ENCODE measurements at regions not wholly inside any gene's neighbourhood (a gene's known extent, or its start where the extent isn't known, plus 50 kb on each side); places are given as distances from the start of the nearest gene placed in this dataset.

GRCh38 chr15:91411586-91411985, 311.5 kb downstream of the SV2B start:
- Histone ChIP-seq H3K4me1 (ENCODE audit: control insufficient read depth, insufficient read depth, low read length) (peaks cover 5% of the 10 kb centered on the region), H3K9me3 (ENCODE audit: control insufficient read depth, low read length) (no peaks in the 10 kb centered on the region), H3K36me3 (ENCODE audit: control insufficient read depth, insufficient read depth, low read length) (no peaks in the 10 kb centered on the region), H3K9ac (ENCODE audit: extremely low read depth, low read length, poor library complexity, severe bottlenecking) (no peak overlapping the region), H3K27me3 (ENCODE audit: control insufficient read depth, insufficient read depth, low read length, poor library complexity, severe bottlenecking) (no peaks in the 10 kb centered on the region), H3K27ac (ENCODE audit: low read depth, low read length) (no peak overlapping the region), H3K4me3 (ENCODE audit: low read length) (no peak overlapping the region)
- Mint-ChIP-seq H3K4me3 (no peak overlapping the region), H3K27me3 (ENCODE audit: insufficient read depth) (no peaks in the 10 kb centered on the region), H3K4me1 (peaks cover 6% of the 10 kb centered on the region), H3K9me3 (no peaks in the 10 kb centered on the region), H3K27ac (no peak overlapping the region), H3K36me3 (ENCODE audit: low read depth) (no peaks in the 10 kb centered on the region)
- no peak for TF ChIP-seq CTCF (conservative IDR thresholded peaks at IDR 0.05)
- DNase-seq: no peak

GRCh38 chr15:91412138-91412928, 312.3 kb downstream of the SV2B start:
- no peaks in the 10 kb centered on the region for H3K36me3 Mint-ChIP-seq (ENCODE audit: low read depth)
- no peak overlapping the region for H3K27ac Mint-ChIP-seq
- no peaks in the 10 kb centered on the region for H3K36me3 ChIP-seq (ENCODE audit: control insufficient read depth, insufficient read depth, low read length)
- H3K4me1 Mint-ChIP-seq: peaks cover 3% of the 10 kb centered on the region
- no peak overlapping the region for H3K27ac ChIP-seq (ENCODE audit: low read depth, low read length)
- WGBS, 2 experiments (ENCODE audit: insufficient coverage in 1 of 2, insufficient read length in 1 of 2): 71 to 73% methylated on average over 5 of the region's 5 CpGs
- H3K9ac ChIP-seq (ENCODE audit: extremely low read depth, low read length, poor library complexity, severe bottlenecking): no peak overlapping the region
- H3K27me3 Mint-ChIP-seq (ENCODE audit: insufficient read depth): no peaks in the 10 kb centered on the region
- no peaks in the 10 kb centered on the region for H3K27me3 ChIP-seq (ENCODE audit: control insufficient read depth, insufficient read depth, low read length, poor library complexity, severe bottlenecking)
- DNase-seq: no peak
- H3K4me3 ChIP-seq (ENCODE audit: low read length): no peak overlapping the region
- no peaks in the 10 kb centered on the region for H3K9me3 Mint-ChIP-seq
- peaks cover 5% of the 10 kb centered on the region for H3K4me1 ChIP-seq (ENCODE audit: control insufficient read depth, insufficient read depth, low read length)
- H3K9me3 ChIP-seq (ENCODE audit: control insufficient read depth, low read length): no peaks in the 10 kb centered on the region
- no peak overlapping the region for H3K4me3 Mint-ChIP-seq
- TF ChIP-seq CTCF (conservative IDR thresholded peaks at IDR 0.05): no peak

- Mint-ChIP-seq H3K27me3 (ENCODE audit: insufficient read depth) (no peaks in the 10 kb centered on the region), H3K4me3 (no peak overlapping the region), H3K9me3 (no peaks in the 10 kb centered on the region), H3K4me1 (no peaks in the 10 kb centered on the region), H3K36me3 (ENCODE audit: low read depth) (no peaks in the 10 kb centered on the region), H3K27ac (no peak overlapping the region)
- Histone ChIP-seq H3K9ac (ENCODE audit: extremely low read depth, low read length, poor library complexity, severe bottlenecking) (no peak overlapping the region), H3K4me3 (ENCODE audit: low read length) (no peak overlapping the region), H3K27me3 (ENCODE audit: control insufficient read depth, insufficient read depth, low read length, poor library complexity, severe bottlenecking) (no peaks in the 10 kb centered on the region), H3K27ac (ENCODE audit: low read depth, low read length) (no peak overlapping the region), H3K36me3 (ENCODE audit: control insufficient read depth, insufficient read depth, low read length) (no peaks in the 10 kb centered on the region), H3K4me1 (ENCODE audit: control insufficient read depth, insufficient read depth, low read length) (peaks cover 5% of the 10 kb centered on the region), H3K9me3 (ENCODE audit: control insufficient read depth, low read length) (no peaks in the 10 kb centered on the region)
- WGBS, 2 experiments (ENCODE audit: insufficient coverage in 1 of 2, insufficient read length in 1 of 2): 80 to 94% methylated on average over 2 of the region's 2 CpGs
- no peak for DNase-seq
- TF ChIP-seq CTCF (conservative IDR thresholded peaks at IDR 0.05): no peak
Observed at GRCh38 chr15:91413142-91413541, 313.1 kb downstream of the SV2B start.
